ENCODE measurements at regions not wholly inside any gene's neighbourhood (a gene's known extent, or its start where the extent isn't known, plus 50 kb on each side); places are given as distances from the start of the nearest gene placed in this dataset.
"Not testable (repeated sequence)": the region's sequence is repeated elsewhere in the genome, so short reads cannot be mapped to it uniquely, and the experiment has no call there.

DNA sequence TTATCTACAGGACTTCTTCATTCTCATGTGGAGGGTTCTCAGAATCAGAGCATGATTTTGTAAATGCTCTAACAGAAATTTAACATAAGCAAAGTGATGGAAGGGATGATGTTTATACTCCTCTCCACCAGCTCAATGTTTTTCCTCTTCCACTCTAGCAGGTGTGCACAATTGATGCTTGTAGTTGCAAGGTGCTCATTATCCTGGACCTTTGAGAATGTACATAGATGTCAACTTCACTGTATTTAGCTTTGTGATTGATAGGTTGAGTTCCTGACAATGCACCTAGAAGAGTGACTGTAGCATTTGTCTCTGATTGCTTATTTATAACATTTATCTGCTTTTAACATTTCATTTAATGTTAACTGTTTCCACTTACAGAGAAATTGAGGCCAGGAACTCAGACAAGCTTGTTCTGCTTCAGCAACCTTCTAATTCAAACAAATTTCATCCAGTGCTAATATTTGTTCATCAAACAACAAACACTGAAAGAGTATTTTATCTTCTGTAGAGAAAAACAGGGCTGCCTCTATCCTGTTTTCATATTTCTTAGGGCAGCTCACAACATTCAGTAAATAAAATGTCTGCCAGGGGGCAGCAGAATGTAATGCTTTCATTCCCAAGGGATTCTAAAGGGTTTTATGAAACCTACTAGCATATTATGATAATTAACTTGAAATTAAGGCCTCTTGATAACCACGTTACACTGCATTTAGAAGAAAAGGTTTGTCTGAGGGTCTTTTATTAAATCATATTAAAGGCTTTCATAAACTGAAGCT, 127.9 kb upstream of the NOL4 start:
- DNase-seq (ENCODE audit: low read depth): no peak

DNA sequence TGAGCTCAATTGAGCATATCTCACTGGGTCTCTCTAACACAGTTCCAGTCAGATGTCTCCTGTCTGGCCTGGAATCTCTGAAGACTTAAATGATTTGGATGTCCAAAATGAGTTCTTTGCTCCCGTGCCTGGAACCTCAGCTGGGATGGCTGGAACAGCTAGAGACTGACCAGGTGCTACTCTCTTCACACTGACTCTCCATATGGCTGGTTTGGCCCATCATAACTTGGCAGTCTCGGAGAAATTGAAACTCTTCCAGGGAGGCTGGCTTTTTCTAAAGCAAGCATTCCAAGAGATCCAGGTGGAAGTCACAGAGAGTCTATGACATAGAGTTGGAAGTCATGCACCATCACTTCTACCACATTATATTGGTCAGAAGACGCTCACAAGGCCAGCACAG, 129.6 kb upstream of the NOL4 start:
- DNase-seq (ENCODE audit: low read depth): no peak

DNA sequence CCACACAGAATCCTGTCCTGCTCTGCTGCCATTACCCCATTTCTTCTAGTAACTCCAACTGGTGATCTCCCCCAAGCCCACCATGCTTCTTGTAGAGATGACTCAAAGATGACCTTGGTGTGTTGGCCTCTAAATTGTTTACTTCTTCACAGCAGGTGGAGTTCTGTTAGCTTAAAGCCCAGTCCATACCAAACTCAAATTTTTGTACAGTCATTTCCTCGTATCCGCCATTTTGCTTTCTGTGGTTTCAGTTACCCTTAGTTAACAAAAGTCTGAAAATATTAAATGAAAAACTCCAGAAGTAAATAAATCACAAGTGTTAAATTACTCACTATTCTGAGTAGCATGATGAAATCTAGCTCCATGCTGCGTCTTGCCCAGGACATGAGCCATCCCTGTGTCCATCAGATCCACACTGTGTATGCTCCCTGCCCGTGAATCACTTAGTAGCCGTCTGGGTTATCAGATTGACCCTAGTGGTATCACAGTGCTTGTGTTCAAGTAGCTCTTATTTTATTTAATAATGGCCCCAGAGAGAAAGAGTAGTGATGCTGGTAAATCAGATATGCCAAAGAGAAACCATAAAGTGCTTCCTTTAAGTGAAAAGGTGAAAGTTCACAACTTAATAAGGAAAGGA, 133.3 kb upstream of the NOL4 start:
- DNase-seq (ENCODE audit: low read depth): no peak

DNA sequence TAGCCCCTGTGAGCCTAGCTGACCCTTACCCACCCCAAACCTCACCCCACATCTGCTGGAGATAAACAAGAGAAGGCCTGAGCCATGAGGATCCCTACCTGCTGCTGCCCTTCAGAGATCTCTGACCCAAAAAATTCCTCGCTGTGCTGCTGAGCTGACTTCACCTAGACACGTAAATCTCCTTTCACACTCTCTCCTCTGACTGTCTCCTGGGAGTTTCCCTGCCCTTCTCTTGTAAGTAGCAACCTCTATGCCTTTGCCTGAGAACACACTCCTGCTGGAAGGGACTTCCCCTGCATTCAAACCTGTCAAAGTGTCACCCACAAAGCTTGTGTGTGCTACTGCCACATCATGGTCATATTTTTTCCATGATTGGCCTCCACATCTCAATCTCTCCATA, 134.2 kb upstream of the NOL4 start:
- DNase-seq (ENCODE audit: low read depth): no peak

DNA sequence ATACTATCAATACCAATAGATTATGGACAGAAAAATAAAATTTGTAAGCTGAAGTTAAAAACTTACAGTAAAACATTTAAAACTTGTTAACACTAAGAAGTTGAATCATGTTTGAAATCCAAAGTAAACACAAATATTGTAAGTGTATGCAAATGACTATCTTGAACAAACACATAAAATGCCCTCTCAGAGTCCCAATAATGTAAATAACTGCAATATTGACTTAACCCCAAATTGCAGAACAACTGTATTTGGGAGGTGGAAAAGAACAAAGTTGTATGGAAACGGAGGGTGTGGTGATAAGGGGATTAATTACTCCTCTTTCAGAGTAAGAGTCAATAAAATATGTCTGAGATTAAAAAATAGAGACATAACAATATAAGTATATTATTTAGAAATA, 140.0 kb upstream of the NOL4 start:
- DNase-seq (ENCODE audit: low read depth): no peak

DNA sequence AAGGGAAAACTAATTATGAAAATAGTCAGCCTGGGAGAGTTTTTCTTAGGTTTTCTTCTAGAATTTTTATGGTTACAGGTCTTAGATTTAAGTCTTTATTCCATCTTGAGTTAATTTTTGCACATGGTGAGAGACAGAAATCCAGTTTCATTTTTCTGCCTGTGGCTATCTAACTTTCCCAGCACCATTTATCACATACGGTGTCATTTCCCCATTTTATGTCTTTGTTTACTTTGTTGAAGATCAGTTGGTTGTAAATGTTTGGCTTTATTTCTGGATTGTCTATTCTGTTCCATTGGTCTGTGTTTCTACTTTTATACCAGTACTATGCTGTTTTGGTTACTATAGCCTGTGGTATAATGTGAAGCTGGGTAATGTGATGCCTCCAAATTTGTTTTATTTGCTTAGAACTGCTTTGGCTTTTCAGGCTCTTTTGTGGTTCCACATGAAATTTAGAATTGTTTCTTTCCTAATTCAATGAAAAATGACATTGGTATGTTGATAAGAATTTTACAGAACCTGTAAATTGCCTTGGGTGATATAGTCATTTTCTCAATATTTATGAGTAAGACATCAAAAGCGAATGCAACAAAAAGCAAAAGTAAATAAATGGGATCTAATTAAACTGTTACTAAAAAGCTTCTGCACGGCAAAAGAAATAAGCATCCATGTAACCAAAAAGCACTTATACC, 146.1 kb upstream of the NOL4 start:
- DNase-seq (ENCODE audit: low read depth): no peak

DNA sequence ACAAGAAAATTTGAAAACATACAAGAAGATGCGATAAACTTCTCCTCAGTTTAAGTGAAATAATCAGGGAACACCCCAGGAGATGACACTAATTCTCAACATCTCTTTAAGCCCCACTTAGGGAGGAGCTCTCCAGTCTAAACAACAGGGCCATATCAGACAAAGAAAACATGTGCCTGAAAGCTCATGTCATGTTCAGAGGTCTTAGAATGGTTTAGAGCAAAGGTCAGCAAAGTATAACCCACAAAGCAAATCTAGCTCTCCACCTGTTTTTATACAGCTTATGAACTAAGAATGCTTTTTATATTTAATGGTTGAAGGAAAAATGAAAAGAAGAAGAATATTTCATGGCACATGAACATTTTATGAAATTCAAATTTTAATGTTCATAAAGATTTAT, 155.6 kb upstream of the NOL4 start:
- no peak for DNase-seq (ENCODE audit: low read depth)

DNA sequence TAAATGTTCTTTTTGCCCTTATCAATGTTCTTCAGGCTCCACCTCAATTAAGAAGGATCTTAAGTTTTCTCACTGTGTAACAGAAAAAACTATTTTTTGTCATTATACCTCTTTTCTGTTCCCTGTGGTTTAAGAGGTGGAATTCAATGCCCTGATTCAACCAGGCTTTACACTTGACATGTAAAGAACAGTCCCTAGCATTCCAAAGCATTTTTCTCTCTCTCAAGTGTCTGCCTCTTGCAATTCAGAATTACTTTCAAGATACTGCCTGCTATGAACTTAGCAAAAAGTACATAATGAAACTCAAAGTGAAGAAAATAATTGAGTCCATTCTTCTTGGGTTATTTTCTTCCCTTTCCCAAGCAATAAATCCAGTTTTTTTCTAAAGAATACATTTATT, 160.6 kb upstream of the NOL4 start:
- no peak for DNase-seq (ENCODE audit: low read depth)

DNA sequence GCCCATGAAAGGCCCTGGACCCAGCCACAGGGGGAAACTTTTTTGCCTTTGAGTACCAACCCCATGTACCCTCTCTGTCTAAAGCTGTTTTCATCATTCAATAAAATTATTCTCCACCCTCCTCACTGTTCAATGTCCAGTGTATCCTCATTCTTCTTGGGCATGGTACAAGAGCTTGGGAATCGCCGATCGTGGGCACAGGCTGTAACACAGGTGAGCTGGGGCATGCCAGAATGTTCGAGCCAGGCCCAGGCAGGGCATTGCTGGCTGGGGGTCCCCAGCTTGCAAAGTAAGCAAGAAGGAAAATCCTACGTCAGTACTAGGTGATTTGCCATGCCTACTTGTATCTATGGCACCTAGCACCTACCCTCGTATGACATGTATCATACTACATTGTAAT, 162.1 kb upstream of the NOL4 start:
- no peak for DNase-seq (ENCODE audit: low read depth)

DNA sequence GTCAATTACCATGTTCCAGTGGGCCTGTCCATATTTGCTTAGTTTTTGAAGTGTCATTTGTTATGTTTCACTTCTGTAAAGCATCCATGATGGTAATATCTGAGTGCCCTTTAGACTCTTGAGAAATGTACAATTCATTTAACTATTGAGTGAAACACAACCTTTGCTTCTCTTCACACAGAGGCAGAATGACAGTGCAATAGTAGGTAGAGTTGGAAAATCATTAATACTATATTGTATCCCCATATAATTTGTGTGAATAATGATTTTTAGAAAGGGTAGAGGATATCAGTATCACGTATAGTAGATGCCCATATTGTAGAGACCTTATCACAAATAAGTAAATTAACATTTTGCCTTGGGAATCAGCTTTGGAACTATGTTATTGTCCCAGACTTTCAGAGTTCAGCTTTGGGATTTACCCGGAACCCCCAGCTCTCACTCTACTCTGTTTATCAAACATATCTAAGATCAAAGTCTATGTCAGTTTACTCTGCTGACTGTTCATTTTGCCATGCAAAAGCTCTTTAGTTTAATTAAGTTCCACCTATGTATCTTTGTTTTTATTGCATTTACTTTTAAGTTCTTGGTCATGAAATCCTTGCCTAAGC, 172.7 kb upstream of the NOL4 start:
- no peak for DNase-seq (ENCODE audit: low read depth)

DNA sequence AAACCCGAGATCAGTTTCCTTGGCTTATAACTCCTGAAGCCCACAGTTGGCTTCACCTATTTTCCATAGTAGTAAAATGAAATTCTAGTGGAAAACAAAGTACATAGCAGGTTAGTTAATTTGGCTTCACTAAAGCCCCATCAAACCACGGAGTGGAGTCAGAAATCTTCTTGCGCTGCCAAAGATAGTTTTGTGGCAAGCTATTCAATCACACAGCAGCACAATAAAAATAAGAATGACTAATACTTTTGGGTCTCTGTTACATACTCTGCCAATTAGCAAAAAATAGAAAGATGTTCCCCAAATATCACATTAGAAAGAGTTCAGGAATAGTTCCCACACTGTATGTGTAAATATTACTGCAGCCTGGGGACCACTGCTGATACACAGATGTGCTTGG, 175.2 kb upstream of the NOL4 start:
- DNase-seq (ENCODE audit: low read depth): no peak

DNA sequence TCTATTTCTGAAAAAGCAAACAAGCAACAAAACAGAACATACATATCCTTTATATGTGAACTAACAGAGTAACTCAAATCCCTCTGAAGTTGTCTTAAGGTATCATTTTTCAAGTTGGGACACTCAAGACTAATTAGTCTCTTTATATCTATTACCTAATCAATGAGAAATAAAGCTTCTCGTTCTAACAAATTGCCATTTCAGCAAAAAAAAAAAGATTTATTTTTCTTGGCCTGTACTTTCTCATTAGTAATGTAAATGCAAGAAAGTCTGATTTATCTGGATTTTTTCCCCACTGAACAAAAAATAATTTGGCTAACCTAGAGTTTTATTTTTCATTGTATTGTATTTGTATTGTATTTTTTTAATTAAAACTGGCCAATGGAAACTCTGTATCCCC, 176.1 kb upstream of the NOL4 start:
- DNase-seq (ENCODE audit: low read depth): no peak

DNA sequence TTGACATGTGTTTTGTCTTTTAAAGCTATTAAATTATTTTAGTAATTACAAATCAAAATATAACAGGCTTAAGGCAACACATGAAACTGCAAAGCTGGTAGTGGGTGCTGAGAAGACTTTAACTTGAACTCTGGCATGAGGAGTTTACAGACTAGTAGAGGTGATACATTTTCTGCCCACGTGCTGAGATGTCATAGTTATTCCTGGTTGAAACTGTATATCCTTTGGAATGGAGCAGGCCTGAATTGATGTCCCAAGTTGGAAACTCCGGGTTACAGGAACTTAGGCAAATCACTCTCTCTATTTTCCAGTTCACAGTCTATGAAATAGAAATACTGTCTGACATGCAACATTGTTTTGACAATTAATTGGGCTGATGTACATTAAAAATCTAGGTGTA, 177.1 kb upstream of the NOL4 start:
- DNase-seq (ENCODE audit: low read depth): no peak

DNA sequence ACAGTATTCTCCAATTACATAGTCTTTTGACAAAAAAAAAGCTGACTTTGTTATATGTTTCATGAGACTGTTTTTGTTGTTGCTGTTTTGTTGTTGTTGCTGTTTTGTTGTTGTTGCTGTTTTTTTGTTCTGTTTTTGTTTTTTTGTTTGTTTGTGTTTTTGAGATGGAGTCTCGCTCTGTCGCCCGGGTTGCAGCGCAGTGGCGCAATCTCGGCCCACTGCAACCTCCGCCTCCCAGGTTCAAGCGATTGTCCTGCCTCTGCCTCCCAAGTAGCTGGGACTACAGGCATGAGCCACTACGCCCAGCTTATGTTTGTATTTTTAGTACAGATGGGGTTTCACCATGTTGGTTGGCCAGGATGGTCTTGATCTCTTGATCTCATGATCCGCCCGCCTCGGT, 182.8 kb upstream of the NOL4 start:
- DNase-seq (ENCODE audit: low read depth): not testable (repeated sequence)

DNA sequence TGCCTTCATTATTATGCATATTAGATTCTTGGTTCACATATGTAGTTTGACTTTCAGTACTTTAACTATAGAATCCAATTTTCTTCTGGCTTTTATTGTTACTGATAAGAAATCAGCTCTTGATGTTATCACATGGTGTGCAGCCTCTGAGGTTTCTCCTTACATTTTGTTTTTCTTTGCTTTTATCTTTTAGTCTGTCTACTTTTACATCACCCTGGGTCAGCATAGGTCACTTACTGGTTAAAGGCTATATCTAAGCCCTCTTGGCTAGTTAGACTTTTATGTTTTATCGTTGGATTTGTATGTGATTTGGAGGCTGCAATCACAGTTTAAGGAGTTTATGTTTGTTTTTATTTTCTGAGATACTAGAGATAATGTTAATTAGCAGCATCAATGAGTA, 187.2 kb upstream of the NOL4 start:
- DNase-seq (ENCODE audit: low read depth): no peak

DNA sequence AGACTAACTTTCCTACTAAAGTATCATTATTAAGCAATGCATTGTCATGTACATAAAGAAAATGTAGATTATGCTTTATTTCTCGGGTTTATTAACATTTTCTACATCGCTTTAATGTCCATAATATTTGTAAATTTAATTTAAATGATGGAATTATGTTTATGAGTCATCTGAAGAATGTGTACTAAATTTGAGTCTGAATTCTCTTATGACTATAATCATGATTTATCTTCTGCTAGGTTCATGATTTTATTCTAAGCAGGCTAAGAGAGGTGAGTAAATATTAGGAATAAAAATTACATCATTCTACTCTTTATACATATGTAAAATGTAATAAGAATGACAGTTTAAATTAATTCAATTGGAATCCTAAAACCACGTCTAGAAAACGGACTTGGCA, 206.3 kb upstream of the NOL4 start:
- DNase-seq (ENCODE audit: low read depth): no peak

DNA sequence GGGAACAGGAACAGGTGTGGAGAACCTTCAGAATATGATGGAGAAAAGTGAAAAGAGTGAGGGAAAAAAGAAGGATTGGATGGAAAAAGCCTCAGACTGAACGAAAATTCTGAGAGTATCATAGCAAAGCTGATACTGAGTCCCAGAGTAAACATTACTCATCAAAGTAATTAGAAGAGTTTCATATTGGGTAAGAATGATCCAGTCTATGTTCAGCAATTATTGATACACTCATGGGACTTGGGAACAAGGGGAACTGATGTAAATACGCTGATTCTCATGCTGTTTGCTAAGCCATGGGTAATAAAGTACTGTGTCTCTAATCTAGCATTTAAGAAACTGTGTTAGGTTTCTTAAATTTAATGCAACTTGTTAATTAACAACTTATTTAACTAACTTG, 219.9 kb upstream of the NOL4 start:
- no peak for DNase-seq (ENCODE audit: low read depth)

DNA sequence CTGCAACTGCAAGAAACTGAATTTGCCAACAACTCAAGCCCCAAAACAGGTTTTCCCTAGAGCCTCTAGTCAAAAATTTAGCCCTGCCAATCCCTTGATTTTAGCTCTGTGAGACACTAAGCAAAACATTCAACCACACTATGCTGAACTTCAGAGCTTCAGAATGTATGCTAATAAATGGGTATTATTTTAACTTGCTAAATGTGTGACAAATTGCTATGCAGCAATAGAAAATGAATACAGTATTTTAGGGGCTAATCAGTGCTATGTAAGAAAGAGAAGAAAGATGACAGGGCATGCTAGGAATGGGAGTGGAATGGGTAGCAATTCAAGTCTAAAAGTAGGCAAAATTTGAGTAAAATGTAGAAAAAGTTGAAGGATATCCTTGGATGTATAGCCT, 223.9 kb upstream of the NOL4 start:
- DNase-seq (ENCODE audit: low read depth): no peak

DNA sequence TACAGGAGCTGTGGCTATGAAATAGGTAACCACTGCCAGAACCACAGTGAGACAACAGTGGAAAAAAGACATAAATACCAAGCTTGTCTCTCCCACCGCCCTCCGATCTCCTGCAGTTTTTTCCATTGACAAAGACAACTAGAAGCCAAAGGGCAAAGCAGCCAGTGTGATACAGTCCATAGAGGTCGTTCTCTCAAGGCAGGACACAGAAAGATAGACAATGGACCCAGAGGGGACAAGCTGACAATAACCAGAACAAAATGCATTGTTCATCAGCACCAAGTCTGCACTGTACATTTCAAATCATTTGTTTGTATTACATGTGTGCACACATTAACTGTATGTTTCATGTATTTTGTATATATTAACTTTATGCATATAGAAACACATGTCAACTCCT, 233.0 kb upstream of the NOL4 start:
- no peak for DNase-seq (ENCODE audit: low read depth)

DNA sequence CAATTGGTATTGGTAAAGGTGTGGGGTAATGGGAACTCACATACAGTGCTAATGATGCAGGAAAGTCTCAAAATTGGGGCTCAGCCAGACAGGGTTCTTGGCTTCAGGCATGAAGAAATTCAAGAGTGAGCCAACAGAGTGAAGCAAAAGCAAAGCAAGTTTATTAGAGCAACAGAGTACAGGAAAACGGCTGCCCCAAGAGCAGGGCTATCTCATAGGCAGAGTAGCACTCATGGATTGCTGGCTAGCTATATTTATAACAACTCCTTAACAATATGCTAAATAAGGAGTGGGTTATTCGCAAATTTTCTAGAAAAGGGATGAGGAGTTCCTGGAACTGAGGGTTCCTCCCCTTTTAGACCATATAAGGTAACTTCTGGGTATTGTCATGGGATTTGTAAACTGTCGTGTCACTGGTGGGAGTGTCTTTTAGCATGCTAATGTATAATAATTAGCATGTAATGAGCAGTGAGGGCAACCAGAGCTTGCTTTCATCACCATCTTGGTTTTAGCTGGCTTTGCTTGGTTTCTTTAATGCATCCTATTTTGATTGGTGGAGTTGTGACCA, 233.8 kb upstream of the NOL4 start:
- DNase-seq (ENCODE audit: low read depth): no peak

DNA sequence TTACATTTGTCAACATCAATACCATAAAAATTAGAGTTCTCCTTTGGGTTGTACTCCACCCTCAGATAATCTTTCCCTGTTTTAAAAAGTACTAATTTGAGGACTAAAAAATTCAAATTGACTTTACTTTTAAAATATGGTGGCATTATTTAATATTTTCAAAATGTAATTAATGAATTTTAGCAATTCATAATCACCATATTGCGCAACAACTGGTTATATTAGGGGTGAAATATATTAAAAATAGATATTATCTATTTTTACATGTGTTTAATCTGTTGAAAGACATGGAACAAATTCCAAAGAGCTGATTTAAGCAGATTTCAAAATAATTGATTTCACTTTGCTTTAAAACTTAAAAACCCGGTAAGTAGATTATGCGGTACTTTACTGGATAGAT, 236.6 kb upstream of the NOL4 start:
- no peak for DNase-seq (ENCODE audit: low read depth)

DNA sequence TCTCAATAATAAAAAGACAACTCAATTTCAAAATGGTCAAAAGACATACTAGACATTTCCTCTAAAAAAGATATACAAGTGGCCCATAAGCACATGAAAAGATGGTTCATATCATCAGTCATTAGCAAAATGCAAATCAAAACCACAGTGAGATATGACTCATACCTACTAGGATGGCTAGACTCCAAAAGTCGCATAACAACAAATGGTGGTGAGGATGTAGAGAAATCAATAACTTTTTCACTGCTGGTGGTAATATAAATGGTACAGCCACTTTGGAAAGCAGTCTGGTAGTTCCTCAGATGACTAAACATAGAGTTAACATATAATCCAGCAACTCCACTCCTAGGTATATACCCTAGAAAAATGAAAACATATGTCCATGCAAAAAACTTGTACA, 242.3 kb upstream of the NOL4 start:
- no peak for DNase-seq (ENCODE audit: low read depth)
